Neural cell (in vitro differentiated cells): ENCODE measurements at regions not wholly inside any gene's neighbourhood (a gene's known extent, or its start where the extent isn't known, plus 50 kb on each side); places are given as distances from the start of the nearest gene placed in this dataset.

Source experiments
- H2AFZ ChIP-seq: fragments of 200-600, 300-800 bp; sonication (generic), shearing (Covaris generic); 2 replicates; pipeline ENCODE4 v1.6.0; 2014; ENCODE audit warnings: low read depth, mild to moderate bottlenecking, antibody characterized with exemption, low read length, moderate library complexity
- H3F3A ChIP-seq: fragments of 200-600 bp; shearing (Covaris generic); 2 replicates; pipeline ENCODE4 v1.6.1; 2016; ENCODE audit warnings: mild to moderate bottlenecking, moderate library complexity, mixed read lengths, antibody characterized with exemption, low read length; ENCODE audit not compliant: insufficient read depth, poor library complexity, severe bottlenecking
- H3K27ac ChIP-seq: fragments of 200-600, 300-800 bp; sonication (generic), shearing (Covaris generic); 2 replicates; pipeline ENCODE4 v1.5.1; 2014; ENCODE audit warnings: mild to moderate bottlenecking, low read length, moderate library complexity
- H3K27me3 ChIP-seq: fragments of 300-800, 200-600 bp; sonication (generic), shearing (Covaris generic); 2 replicates; pipeline ENCODE4 v1.6.0; 2014; ENCODE audit warnings: mild to moderate bottlenecking, low read depth, low read length, moderate library complexity; ENCODE audit not compliant: insufficient read depth
- H3K36me3 ChIP-seq: fragments of 300-800, 200-600 bp; sonication (generic), shearing (Covaris generic); 2 replicates; pipeline ENCODE4 v1.5.1; 2014; ENCODE audit warnings: mild to moderate bottlenecking, antibody characterized with exemption, low read length, moderate library complexity; ENCODE audit not compliant: insufficient read depth
- H3K4me2 ChIP-seq: fragments of 300-800, 200-600 bp; sonication (generic), shearing (Covaris generic); 2 replicates; pipeline ENCODE4 v1.6.0; 2014; ENCODE audit warnings: mild to moderate bottlenecking, low read length
- H3K4me3 ChIP-seq: fragments of 300-800, 200-600 bp; sonication (generic), shearing (Covaris generic); 2 replicates; pipeline ENCODE4 v1.5.1; 2014; ENCODE audit warnings: mild to moderate bottlenecking, low read length, moderate library complexity
- H3K79me2 ChIP-seq: fragments of 200-600 bp; shearing (Covaris generic); replicated peaks from 2 replicates; pipeline ENCODE4 v1.6.0; 2014; ENCODE audit warnings: mild to moderate bottlenecking, low read length, moderate library complexity; ENCODE audit not compliant: insufficient read depth
- H3K9ac ChIP-seq: fragments of 300-800, 200-600 bp; sonication (generic), shearing (Covaris generic); 2 replicates; pipeline ENCODE4 v1.6.1; 2016; ENCODE audit warnings: mild to moderate bottlenecking, low read length, mixed read lengths
- H3K9me2 ChIP-seq: fragments of 200-600 bp; shearing (Covaris generic); 2 replicates; pipeline ENCODE4 v1.6.1; 2016; ENCODE audit warnings: mild to moderate bottlenecking, low read length, mixed read lengths; ENCODE audit not compliant: insufficient read depth
- H3K9me3 ChIP-seq: fragments of 200-600, 300-800 bp; sonication (generic), shearing (Covaris generic); 2 replicates; pipeline ENCODE4 v1.6.1; 2016; ENCODE audit warnings: mild to moderate bottlenecking, mixed run types, low read length, moderate library complexity, mixed read lengths
- H4K20me1 ChIP-seq: fragments of 200-600 bp; shearing (Covaris generic); 2 replicates; pipeline ENCODE4 v1.6.1; 2016; ENCODE audit warnings: mild to moderate bottlenecking, mixed run types; ENCODE audit not compliant: insufficient read depth
- CTCF ChIP-seq: fragments of 450-650 bp; IDR thresholded peaks from 2 replicates; pipeline ENCODE4 v1.5.1; 2014; ENCODE audit warnings: antibody characterized with exemption, mild to moderate bottlenecking, moderate library complexity; ENCODE audit not compliant: poor library complexity, severe bottlenecking
- EP300 ChIP-seq: fragments of 450-650 bp; conservative IDR thresholded peaks from 2 replicates; pipeline ENCODE4 v1.6.1; 2014; ENCODE audit warnings: antibody characterized with exemption, mild to moderate bottlenecking, moderate library complexity; ENCODE audit not compliant: poor library complexity, severe bottlenecking
- EZH2 ChIP-seq: fragments of 200-600, 300-800 bp; shearing (Covaris generic), sonication (generic); IDR thresholded peaks from 2 replicates; pipeline ENCODE4 v1.6.1; 2014; ENCODE audit warnings: antibody characterized with exemption, low read length, borderline replicate concordance, mild to moderate bottlenecking; ENCODE audit not compliant: insufficient read depth, poor library complexity, severe bottlenecking
- MXI1 ChIP-seq: fragments of 450-650 bp; conservative IDR thresholded peaks from 2 replicates; pipeline ENCODE4 v1.6.1; 2014; ENCODE audit warnings: antibody characterized with exemption, mild to moderate bottlenecking; ENCODE audit not compliant: poor library complexity, severe bottlenecking
- POLR2AphosphoS5 ChIP-seq: IDR thresholded peaks from 2 replicates; pipeline ENCODE4 v1.6.1; 2012
- RAD21 ChIP-seq: fragments of 450-650 bp; conservative IDR thresholded peaks from 2 replicates; pipeline ENCODE4 v1.6.1; 2014; ENCODE audit warnings: antibody characterized with exemption, mild to moderate bottlenecking, moderate library complexity
- REST ChIP-seq: IDR thresholded peaks from 2 replicates; pipeline ENCODE4 v1.6.1; 2012; ENCODE audit warnings: borderline replicate concordance
- SMC3 ChIP-seq: fragments of 450-650 bp; conservative IDR thresholded peaks from 2 replicates; pipeline ENCODE4 v1.6.1; 2014; ENCODE audit warnings: antibody characterized with exemption, mild to moderate bottlenecking, moderate library complexity; ENCODE audit not compliant: poor library complexity
- TAF1 ChIP-seq: IDR thresholded peaks from 2 replicates; pipeline ENCODE4 v1.6.1; 2012; ENCODE audit warnings: low read depth

GRCh38 chr3:117793622-117794265, 1084.2 kb downstream of the TUSC7 start:
- no peak overlapping the region for H3K4me3 ChIP-seq
- H3K9ac ChIP-seq: no peak overlapping the region
- no peaks in the 10 kb centered on the region for H3K9me3 ChIP-seq
- TF ChIP-seq CTCF (no peak), POLR2AphosphoS5 (no peak), REST (no peak), TAF1 (no peak), EZH2 (no peak), EP300 (no peak), RAD21 (no peak), MXI1 (no peak), SMC3 (no peak)
- no peaks in the 10 kb centered on the region for H3K36me3 ChIP-seq
- no peaks in the 10 kb centered on the region for H3K9me2 ChIP-seq
- H3F3A ChIP-seq: peaks cover 3% of the 10 kb centered on the region
- no peak overlapping the region for H3K4me2 ChIP-seq
- H4K20me1 ChIP-seq: no peaks in the 10 kb centered on the region
- no peak overlapping the region for H3K27ac ChIP-seq
- no peaks in the 10 kb centered on the region for H3K27me3 ChIP-seq
- no peak overlapping the region for H2AFZ ChIP-seq
- no peaks in the 10 kb centered on the region for H3K79me2 ChIP-seq

- Histone ChIP-seq H3K79me2 (no peaks in the 10 kb centered on the region), H3K27me3 (no peaks in the 10 kb centered on the region), H3K27ac (no peak overlapping the region), H3K9ac (no peak overlapping the region), H3K9me2 (no peaks in the 10 kb centered on the region), H3F3A (no peaks in the 10 kb centered on the region), H4K20me1 (no peaks in the 10 kb centered on the region), H3K4me3 (no peak overlapping the region), H3K36me3 (no peaks in the 10 kb centered on the region), H3K9me3 (no peaks in the 10 kb centered on the region), H2AFZ (no peak overlapping the region), H3K4me2 (no peak overlapping the region)
- TF ChIP-seq EP300: no peak
- TF ChIP-seq POLR2AphosphoS5: peak; percentile 42
- no peak for TF ChIP-seq CTCF
Measured at GRCh38 chr3:117798221-117798620, 1088.6 kb downstream of the TUSC7 start.
